HAP-1 (cell line): ENCODE measurements at regions not wholly inside any gene's neighbourhood (a gene's known extent, or its start where the extent isn't known, plus 50 kb on each side); places are given as distances from the start of the nearest gene placed in this dataset.
"Not testable (repeated sequence)": the region's sequence is repeated elsewhere in the genome, so short reads cannot be mapped to it uniquely, and the experiment has no call there.

Experiments used
- DNase-seq, 2 experiments: peaks; one replicate each; pipeline ENCODE4 v3.0.0-alpha.2; 2016 to 2020; ENCODE audit warnings: low spot score in 2 of 2
- H3K27me3 ChIP-seq: fragments of 250-450 bp; sonication (Bioruptor Pico); 2 replicates; pipeline ENCODE4 v1.5.1; 2020; ENCODE audit warnings: low read depth, mild to moderate bottlenecking, moderate library complexity
- H3K36me3 ChIP-seq: fragments of 250-450 bp; sonication (Bioruptor Pico); replicated peaks from 2 replicates; pipeline ENCODE4 v1.5.1; 2020; ENCODE audit warnings: mild to moderate bottlenecking
- H3K4me1 ChIP-seq: fragments of 250-450 bp; sonication (Bioruptor Pico); 2 replicates; pipeline ENCODE4 v1.5.1; 2020; ENCODE audit warnings: mild to moderate bottlenecking
- H3K4me3 ChIP-seq: fragments of 250-450 bp; sonication (Bioruptor Pico); 2 replicates; pipeline ENCODE4 v1.5.1; 2020; ENCODE audit warnings: mild to moderate bottlenecking, moderate library complexity
- H3K9me3 ChIP-seq: fragments of 250-450 bp; sonication (Bioruptor Pico); 2 replicates; pipeline ENCODE4 v1.5.1; 2020; ENCODE audit warnings: mild to moderate bottlenecking, moderate library complexity
- in situ Hi-C: fragments of 300-500 bp; cut with MboI; formaldehyde crosslinking; loops from 3 replicates; pipeline ENCODE4 v1.14.3; 2020; ENCODE audit warnings: low sequenced_read_pairs, inconsistent platforms, mixed read lengths

- DNase-seq, result no peak
- in situ Hi-C loops, result no loop called here
- no peaks in the 10 kb centered on the region for H3K27me3 ChIP-seq
- H3K4me3 ChIP-seq, result no peak overlapping the region
- H3K4me1 ChIP-seq, result peaks cover 3% of the 10 kb centered on the region
- H3K9me3 ChIP-seq, result no peaks in the 10 kb centered on the region
- no peaks in the 10 kb centered on the region for H3K36me3 ChIP-seq
Measured at GRCh38 chr1:8127171-8127641, 101.1 kb upstream of the ERRFI1 start.

GRCh38 chr1:8122477-8123407 is 96.6 kb upstream of the ERRFI1 start:
- Histone ChIP-seq H3K4me3 (no peak overlapping the region), H3K27me3 (no peaks in the 10 kb centered on the region), H3K9me3 (no peaks in the 10 kb centered on the region), H3K36me3 (no peaks in the 10 kb centered on the region), H3K4me1 (peaks cover 16% of the 10 kb centered on the region)
- in situ Hi-C loops, result no loop called here
- DNase-seq, result peak in 1 of 2 experiments; percentile 22

- H3K9me3 ChIP-seq, result no peaks in the 10 kb centered on the region
- H3K4me3 ChIP-seq, result no peak overlapping the region
- no peaks in the 10 kb centered on the region for H3K36me3 ChIP-seq
- H3K27me3 ChIP-seq, result no peaks in the 10 kb centered on the region
- H3K4me1 ChIP-seq, result peaks cover 16% of the 10 kb centered on the region
- in situ Hi-C loops, result no loop called here
- no peak for DNase-seq
Measured at GRCh38 chr1:8122160-8122476, 96.0 kb upstream of the ERRFI1 start.

- no peaks in the 10 kb centered on the region for H3K9me3 ChIP-seq
Measured at GRCh38 chr1:8121261-8122159, 95.4 kb upstream of the ERRFI1 start.

GRCh38 chr1:8120693-8121260 is 94.7 kb upstream of the ERRFI1 start:
- Histone ChIP-seq H3K9me3 (no peaks in the 10 kb centered on the region), H3K27me3 (no peaks in the 10 kb centered on the region), H3K36me3 (no peaks in the 10 kb centered on the region), H3K4me3 (no peak overlapping the region), H3K4me1 (peaks cover 20% of the 10 kb centered on the region)
- in situ Hi-C loops, result no loop called here
- peak in 1 of 2 experiments; percentile 21 for DNase-seq

More at GRCh38 chr1:8121261-8122159, 95.4 kb upstream of the ERRFI1 start:
- in situ Hi-C loops, result no loop called here
- Histone ChIP-seq H3K4me1 (peaks cover 20% of the 10 kb centered on the region), H3K27me3 (no peaks in the 10 kb centered on the region), H3K36me3 (no peaks in the 10 kb centered on the region), H3K4me3 (no peak overlapping the region)
- peak; percentile 20 to 24 for DNase-seq

- DNase-seq, H3K36me3 ChIP-seq, H3K4me3 ChIP-seq, in situ Hi-C loops, H3K9me3 ChIP-seq, H3K27me3 ChIP-seq: not testable (repeated sequence)
- H3K4me1 ChIP-seq, result peaks cover 20% of the 10 kb centered on the region
Measured at GRCh38 chr1:8118736-8119135, 92.6 kb upstream of the ERRFI1 start.

- Histone ChIP-seq H3K4me3 (no peak overlapping the region), H3K4me1 (peaks cover 20% of the 10 kb centered on the region), H3K9me3 (no peaks in the 10 kb centered on the region), H3K36me3 (no peaks in the 10 kb centered on the region), H3K27me3 (no peaks in the 10 kb centered on the region)
- in situ Hi-C loops, result no loop called here
- no peak for DNase-seq
Measured at GRCh38 chr1:8118031-8118451, 91.9 kb upstream of the ERRFI1 start.

- peak; percentile 17 to 31 for DNase-seq
- Histone ChIP-seq H3K36me3 (no peaks in the 10 kb centered on the region), H3K4me1 (peaks cover 17% of the 10 kb centered on the region), H3K27me3 (no peaks in the 10 kb centered on the region), H3K4me3 (no peak overlapping the region), H3K9me3 (no peaks in the 10 kb centered on the region)
- in situ Hi-C loops, result no loop called here
Measured at GRCh38 chr1:8116894-8117264, 90.8 kb upstream of the ERRFI1 start.

GRCh38 chr1:8115769-8116167 is 89.7 kb upstream of the ERRFI1 start:
- peaks cover 10% of the 10 kb centered on the region for H3K4me1 ChIP-seq
- H3K27me3 ChIP-seq, result no peaks in the 10 kb centered on the region
- H3K4me3 ChIP-seq, result no peak overlapping the region
- no peaks in the 10 kb centered on the region for H3K36me3 ChIP-seq
- DNase-seq, result no peak
- H3K9me3 ChIP-seq, result no peaks in the 10 kb centered on the region
- in situ Hi-C loops, result no loop called here

GRCh38 chr1:8115031-8115768 is 89.1 kb upstream of the ERRFI1 start:
- H3K4me1 ChIP-seq, result peaks cover 4% of the 10 kb centered on the region; the same call in 1 of the 2 replicates
- no peaks in the 10 kb centered on the region for H3K9me3 ChIP-seq
- no peaks in the 10 kb centered on the region for H3K36me3 ChIP-seq
- no peak for DNase-seq
- H3K27me3 ChIP-seq, result no peaks in the 10 kb centered on the region
- in situ Hi-C loops, result no loop called here
- no peak overlapping the region for H3K4me3 ChIP-seq

GRCh38 chr1:8113262-8114220 is 87.4 kb upstream of the ERRFI1 start:
- peaks cover 4% of the 10 kb centered on the region; the same call in 1 of the 2 replicates for H3K4me1 ChIP-seq
- H3K4me3 ChIP-seq, result no peak overlapping the region
- DNase-seq, result no peak
- no peaks in the 10 kb centered on the region for H3K27me3 ChIP-seq
- H3K36me3 ChIP-seq, result no peaks in the 10 kb centered on the region
- H3K9me3 ChIP-seq, result no peaks in the 10 kb centered on the region
- in situ Hi-C loops, result no loop called here

- no peak for DNase-seq
- H3K4me1 ChIP-seq, result peaks cover 4% of the 10 kb centered on the region; the same call in 1 of the 2 replicates
- H3K27me3 ChIP-seq, result no peaks in the 10 kb centered on the region
- H3K9me3 ChIP-seq, result no peaks in the 10 kb centered on the region
- no peaks in the 10 kb centered on the region for H3K36me3 ChIP-seq
- H3K4me3 ChIP-seq, result no peak overlapping the region
- in situ Hi-C loops, result no loop called here
Measured at GRCh38 chr1:8112611-8113261, 86.6 kb upstream of the ERRFI1 start.
